GM18858 (cell line): ENCODE measurements at regions not wholly inside any gene's neighbourhood (a gene's known extent, or its start where the extent isn't known, plus 50 kb on each side); places are given as distances from the start of the nearest gene placed in this dataset.
"Not testable (repeated sequence)": the region's sequence is repeated elsewhere in the genome, so short reads cannot be mapped to it uniquely, and the experiment has no call there.

Experiments
- ATAC-seq: cut with Tn5 transposase; IDR thresholded peaks from one replicate; pipeline ENCODE4 v1.9.1; 2021; ENCODE audit not compliant: unreplicated experiment

DNA sequence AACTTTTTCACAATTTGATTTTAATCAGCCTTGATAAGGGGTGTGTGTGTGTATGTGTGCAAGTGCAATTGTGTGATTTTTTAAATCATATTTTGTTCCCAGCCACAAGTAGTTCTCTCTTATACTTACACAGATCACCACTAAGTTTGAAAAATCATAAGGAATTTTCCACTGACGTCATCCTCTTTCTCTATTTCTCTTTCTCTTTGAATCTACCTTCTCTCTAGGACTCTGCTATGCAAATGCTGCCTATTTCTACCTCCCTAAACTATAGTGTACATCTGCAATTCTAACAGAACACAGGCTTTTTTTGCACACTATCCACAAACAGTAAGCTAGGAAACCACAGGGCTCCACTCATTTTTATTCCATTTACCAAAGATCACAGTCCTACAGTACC is 254.6 kb upstream of the CYLC2 start:
- ATAC-seq, result no peak

DNA sequence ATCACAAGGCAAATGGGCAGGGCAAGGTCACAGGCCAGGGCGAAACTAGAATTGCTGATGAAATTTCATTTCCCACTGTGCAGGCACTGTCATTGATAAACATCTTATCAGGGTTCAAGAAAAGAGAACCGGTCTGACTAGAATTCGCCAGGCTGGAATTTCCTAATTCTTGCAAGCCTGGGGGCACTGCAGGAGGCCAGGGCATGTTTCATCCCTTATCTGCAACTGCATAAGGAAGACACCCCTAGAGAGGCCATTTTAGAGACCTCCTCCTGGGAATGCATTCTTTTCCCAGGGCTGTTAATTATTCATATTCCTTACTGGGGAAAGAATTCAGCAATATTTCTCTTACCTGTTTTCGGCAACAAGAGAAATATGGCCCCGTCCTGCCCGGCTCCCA is 266.2 kb upstream of the CYLC2 start:
- ATAC-seq, result no peak

DNA sequence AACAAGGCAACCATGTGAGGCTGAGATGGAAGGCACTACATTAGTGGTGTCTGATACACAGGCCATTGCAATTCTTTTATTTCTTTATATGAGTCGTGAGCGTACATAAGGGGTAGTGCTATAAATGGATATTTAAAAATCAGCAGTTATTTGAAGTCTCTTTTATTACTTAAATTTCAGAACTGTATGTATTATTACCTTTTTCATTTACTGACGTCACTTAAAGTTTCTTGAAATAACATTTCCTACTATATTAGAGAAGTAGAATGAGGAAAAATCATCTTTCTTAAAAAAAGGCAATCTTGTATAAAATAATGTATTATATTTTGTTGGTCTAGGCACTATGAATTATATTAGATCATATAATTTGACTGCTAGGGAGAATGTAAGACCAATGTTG is 280.9 kb upstream of the CYLC2 start:
- no peak for ATAC-seq

DNA sequence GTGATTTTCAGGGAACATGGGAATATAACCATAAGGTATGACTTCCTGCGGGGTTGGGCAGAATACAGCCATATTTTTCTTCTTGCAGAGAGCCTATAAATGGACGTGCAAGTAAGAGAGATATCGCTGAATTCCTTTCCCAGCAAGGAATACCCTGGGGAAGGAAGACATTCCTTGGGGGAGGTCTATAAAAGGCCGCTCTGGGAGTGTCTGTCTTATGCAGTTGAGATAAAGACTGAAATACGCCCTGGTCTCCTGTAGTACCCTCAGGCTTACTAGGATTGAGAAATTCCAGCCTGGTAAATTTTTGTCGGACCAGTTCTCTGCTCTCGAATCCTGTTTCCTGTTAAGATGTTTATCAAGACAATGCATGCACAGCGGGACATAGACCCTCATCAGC is 282.2 kb upstream of the CYLC2 start:
- ATAC-seq, result not testable (repeated sequence)

- ATAC-seq, result no peak
Measured at GRCh38 chr9:102700936-102701335, 294.2 kb upstream of the CYLC2 start.

- no peak for ATAC-seq
Measured at GRCh38 chr9:102669220-102669619, 325.9 kb upstream of the CYLC2 start.

- no peak for ATAC-seq
Measured at GRCh38 chr9:102652471-102652870, 342.7 kb upstream of the CYLC2 start.

- no peak for ATAC-seq
Measured at GRCh38 chr9:102650896-102651295, 344.2 kb upstream of the CYLC2 start.

DNA sequence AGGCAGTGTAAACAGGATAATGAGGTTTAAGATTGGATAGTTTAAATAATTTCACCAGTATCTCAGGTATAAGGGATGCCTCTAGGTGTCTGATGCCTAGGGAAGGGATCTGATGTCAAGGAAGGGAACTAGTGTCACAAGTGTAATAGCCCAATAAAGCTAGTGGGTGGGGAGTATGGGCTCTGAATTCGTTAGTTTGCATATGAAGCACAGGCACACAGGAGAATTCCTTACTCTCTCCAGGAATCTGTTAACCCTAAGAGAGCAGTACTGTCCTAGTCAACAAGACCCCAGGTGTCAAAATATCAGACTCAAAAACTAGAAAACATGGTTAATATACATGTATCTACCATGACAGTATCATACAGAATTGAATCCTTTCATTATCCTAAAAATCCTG is 352.5 kb upstream of the CYLC2 start:
- no peak for ATAC-seq

GRCh38 chr9:102631559-102631958 is 363.6 kb upstream of the CYLC2 start:
- no peak for ATAC-seq

DNA sequence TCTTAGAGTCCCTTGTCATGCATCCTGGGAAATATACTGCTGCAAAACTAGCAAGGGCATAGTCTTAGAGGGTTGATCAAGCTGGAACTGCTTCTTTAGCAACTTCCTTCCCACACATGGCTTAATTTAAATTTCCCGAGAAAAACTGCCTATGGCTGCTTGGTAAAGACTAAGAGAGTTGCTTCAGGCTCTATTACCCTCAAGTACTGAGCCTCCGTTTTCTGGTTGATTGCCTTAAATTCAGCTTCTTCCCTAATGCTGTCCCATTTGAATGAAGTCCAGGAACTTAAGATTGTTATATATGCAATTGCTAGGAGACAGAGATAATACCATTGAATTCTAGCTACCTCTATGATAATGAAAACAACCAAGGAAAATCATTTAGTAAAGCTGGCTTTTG is 385.7 kb upstream of the CYLC2 start:
- ATAC-seq, result no peak

DNA sequence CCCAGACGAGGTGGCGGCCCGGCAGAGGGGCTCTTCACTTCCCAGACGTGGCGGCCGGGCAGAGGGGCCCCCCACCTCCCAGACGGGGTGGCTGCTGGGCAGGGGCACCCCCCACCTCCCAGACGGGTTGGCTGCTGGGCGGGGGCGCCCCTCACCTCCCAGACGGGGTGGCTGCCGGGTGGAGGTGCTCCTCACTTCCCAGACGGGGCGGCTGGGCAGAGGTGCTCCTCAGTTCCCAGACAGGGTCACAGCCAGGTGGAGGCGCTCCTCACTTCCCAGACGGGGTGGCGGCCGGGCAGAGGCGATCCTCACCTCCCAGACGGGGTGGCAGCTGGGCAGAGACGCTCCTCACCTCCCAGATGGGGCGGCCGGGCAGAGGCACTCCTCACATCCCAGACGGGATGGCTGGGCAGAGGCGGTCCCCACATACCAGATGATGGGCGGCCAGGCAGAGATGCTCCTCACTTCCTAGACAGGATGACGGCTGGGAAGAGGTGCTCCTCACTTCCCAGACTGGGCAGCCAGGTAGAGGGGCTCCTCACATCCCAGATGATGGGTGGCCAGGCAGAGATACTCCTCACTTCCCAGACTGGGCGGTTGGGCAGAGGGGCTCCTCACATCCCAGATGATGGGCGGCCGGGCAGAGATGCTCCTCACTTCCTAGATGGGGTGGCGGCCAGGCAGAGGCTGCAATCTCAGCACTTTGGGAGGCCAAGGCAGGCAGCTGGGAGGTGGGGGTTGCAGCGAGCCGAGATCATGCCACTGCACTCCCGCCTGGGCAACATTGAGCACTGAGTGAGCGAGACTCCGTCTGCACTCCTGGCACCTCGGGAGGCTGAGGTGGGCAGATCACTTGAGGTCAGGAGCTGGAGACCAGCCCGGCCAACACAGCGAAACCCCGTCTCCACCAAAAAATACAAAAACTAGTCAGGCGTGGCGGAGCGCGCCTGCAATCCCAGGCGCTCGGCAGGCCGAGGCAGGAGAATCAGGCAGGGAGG is 391.6 kb upstream of the CYLC2 start:
- not testable (repeated sequence) for ATAC-seq

DNA sequence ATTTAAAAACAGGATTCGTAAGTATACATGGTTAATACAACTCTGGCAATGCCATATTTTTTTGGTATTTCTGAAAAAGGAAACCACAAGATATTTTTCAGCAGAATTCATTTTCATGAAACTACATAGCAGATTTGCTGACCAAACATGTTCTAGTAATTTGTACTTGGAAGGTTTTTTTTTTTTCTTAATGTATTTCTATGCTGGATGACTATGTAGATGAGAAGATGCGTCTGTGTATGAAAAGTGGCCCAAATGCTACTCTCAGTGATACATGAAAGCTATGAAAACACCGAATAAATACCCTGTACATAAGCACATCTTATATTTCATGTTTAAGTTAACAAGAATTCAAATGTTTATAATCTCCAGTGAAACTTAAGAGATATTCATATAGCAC is 400.9 kb upstream of the CYLC2 start:
- ATAC-seq, result no peak

- ATAC-seq, result no peak
Measured at GRCh38 chr9:102587281-102587680, 407.9 kb upstream of the CYLC2 start.

- no peak for ATAC-seq
Measured at GRCh38 chr9:102569436-102569835, 425.7 kb upstream of the CYLC2 start.

- no peak for ATAC-seq
Measured at GRCh38 chr9:102551346-102551745, 443.8 kb upstream of the CYLC2 start.

GRCh38 chr9:102550886-102551285 is 444.2 kb upstream of the CYLC2 start:
- ATAC-seq, result no peak

GRCh38 chr9:102550266-102550665 is 444.9 kb upstream of the CYLC2 start:
- ATAC-seq, result no peak

GRCh38 chr9:102534031-102534430 is 461.1 kb upstream of the CYLC2 start:
- ATAC-seq, result no peak

GRCh38 chr9:102521097-102521755 is 473.9 kb upstream of the CYLC2 start:
- ATAC-seq, result no peak

DNA sequence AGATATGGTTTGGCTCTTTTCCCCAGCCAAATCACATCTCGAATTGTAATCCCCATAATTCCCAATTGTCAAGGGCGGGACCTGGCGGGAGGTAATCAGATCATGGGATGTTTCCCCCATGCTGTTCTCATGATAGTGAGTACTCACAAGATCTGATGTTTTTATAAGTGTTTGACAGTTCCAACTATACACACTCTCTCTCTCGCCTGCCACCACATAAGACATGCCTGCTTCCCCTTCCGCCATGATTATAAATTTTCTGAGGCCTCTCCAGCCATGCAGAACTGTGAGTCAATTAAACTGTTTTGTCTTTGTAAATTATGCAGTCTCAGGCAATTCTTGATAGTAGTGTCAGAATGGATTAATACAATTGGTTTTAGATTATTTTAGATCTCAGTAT is 475.7 kb upstream of the CYLC2 start:
- ATAC-seq, result no peak

- no peak for ATAC-seq
Measured at GRCh38 chr9:102518324-102518723, 476.8 kb upstream of the CYLC2 start.
